Astrocyte (in vitro differentiated cells and primary cell): ENCODE measurements at regions not wholly inside any gene's neighbourhood (a gene's known extent, or its start where the extent isn't known, plus 50 kb on each side); places are given as distances from the start of the nearest gene placed in this dataset.

Source experiments
- CTCF ChIP-seq: IDR thresholded peaks from 2 replicates; pipeline ENCODE4 v1.5.1; 2011; ENCODE audit warnings: low read depth, mild to moderate bottlenecking, inconsistent platforms, low read length, moderate library complexity; ENCODE audit not compliant: insufficient read depth
- EZH2 ChIP-seq: IDR thresholded peaks from 2 replicates; pipeline ENCODE4 v1.6.1; 2012; ENCODE audit warnings: mild to moderate bottlenecking, low read length, inconsistent platforms; ENCODE audit not compliant: insufficient read depth

- TF ChIP-seq CTCF (no peak), EZH2 (no peak)
These were observed 241.8 kb upstream of the PRSS58 start for GRCh38 chr7:142499635-142500034.
